ENCODE measurements at regions not wholly inside any gene's neighbourhood (a gene's known extent, or its start where the extent isn't known, plus 50 kb on each side); places are given as distances from the start of the nearest gene placed in this dataset.

- TF ChIP-seq SP1 (IDR thresholded peaks at IDR 0.05) (no peak), TARDBP (IDR thresholded peaks at IDR 0.05) (no peak), LEF1 (IDR thresholded peaks at IDR 0.05; ENCODE audit: borderline replicate concordance) (no peak), ARNT (IDR thresholded peaks at IDR 0.05) (no peak), ELF4 (IDR thresholded peaks at IDR 0.05) (no peak), SUZ12 (IDR thresholded peaks at IDR 0.05) (no peak), ZNF384 (IDR thresholded peaks at IDR 0.05) (no peak)
Measured at GRCh38 chr5:45772402-45772801, 76.2 kb upstream of the HCN1 start.

Data from HEK293T (cell line).